HG03159 (cell line): ENCODE measurements at regions not wholly inside any gene's neighbourhood (a gene's known extent, or its start where the extent isn't known, plus 50 kb on each side); places are given as distances from the start of the nearest gene placed in this dataset.

ENCODE experiments used
- ATAC-seq: cut with Tn5 transposase; IDR thresholded peaks from one replicate; pipeline ENCODE4 v1.9.1; 2021; ENCODE audit warnings: mild to moderate bottlenecking, moderate library complexity; ENCODE audit not compliant: unreplicated experiment

DNA sequence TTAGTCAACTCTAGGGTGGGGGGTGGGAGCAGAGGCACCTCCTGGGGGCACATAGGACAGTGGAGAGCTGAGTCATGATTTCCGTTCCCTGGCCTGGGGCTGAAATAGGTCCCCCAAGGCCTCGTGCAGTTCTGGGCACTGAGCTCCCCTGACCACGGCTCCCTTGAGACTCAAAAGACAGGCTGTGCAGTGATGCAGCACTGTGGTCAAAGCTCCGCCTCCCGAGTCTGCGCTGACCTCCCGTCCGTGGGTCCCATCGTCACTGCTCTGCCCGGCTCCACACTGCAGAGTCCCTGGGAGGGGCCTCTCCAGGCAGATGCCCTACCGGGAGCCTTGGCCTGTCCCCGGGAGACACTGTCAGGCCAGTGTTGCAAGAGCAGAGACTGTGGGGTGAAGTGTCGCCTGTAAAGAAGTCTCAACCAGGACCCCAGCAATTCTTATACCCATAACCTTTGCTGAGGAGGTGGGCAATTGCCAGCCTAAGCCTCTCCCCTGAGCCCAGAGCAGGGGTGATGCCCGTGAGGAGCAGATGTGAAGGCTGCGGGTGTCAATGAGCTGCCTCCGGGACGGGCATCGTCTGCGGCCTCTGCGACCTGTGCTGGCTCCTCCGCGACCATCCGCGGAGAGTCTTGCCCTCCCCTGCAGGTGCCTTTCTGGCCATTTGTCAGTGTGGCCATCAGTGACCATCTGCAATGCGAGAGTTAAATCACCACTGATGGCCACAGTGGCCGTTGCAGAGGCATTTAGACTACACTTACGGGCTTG, 877.3 kb downstream of the BRD1 start:
- no peak for ATAC-seq

DNA sequence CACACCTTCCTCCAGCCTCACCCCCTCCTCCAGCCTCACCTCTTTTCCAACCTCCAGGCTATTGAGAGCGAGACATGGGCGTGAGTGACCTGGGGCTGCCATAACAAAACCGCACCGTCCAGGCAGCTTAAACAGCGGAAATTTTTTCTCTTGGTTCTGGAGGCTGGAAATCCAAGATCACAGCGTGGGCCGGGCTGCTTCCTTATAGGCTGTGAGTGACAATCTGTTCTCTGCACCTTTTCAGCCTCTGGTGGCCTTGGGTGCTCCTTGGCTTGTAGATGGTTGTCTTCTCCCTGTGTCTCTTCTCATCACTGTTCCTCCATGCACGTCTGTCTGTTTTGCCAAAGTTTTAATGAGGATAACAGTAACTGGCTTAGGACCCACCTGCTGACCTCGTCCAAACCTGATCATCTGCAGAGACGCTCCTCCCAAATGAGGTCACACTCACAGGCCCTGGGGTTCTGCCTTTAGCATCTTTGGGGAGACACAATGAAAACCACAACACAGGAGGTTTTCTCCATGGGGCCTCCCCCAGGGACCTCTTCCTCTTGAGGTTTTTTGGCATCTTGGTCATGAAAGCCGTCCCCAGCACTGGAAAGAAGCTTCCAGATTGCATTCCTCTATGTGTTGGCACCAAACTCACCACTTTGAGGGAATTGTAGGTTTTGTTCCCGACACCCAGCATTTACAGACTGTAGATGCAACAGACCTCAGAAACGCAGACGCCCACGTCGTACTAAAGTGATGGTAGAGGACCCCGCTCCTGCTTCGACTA, 878.1 kb downstream of the BRD1 start:
- ATAC-seq: no peak

GRCh38 chr22:48948575-48949170, 879.0 kb downstream of the BRD1 start:
- no peak for ATAC-seq

- ATAC-seq: no peak
These were observed 880.0 kb downstream of the BRD1 start for GRCh38 chr22:48947636-48948035.

DNA sequence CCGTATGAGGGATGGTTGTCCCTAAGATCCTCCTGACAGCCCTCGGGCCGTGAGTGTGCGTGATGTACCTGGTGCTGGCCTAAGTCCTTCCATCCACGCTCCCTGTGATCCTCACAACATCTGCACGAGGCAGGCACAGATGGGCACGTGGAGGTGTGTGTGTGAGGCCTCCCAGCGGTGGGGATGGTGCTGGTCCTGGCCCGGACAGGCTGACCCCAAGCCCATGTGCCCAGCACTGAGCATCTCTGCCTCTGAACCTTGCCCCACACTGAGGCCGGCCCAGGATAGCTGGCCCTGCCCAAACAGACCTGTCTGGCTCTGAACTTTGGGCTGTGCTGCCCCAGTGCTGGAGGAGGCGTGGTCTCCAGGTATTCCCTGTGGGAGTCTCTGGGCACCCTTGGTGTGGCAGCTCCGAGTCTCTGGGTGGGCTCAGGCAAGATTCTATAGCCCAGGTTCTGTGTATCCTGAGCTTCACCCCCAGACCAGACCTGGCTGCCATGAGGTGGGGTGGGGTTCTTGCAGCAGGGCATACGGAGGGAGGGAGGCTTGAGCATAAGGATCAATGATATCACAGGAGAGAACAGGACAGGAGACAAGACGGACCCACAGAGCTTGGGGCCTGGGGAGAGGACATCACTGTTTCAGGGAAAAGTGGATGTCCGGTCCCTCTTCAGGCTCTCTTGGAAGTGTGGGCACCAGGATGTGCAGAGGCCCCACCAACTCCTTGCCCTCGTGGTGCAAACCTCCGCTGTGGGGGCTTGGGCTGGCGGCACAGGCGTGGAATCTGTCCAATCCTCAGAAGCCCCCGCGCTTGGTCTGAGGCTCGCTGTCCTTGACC, 881.8 kb downstream of the BRD1 start:
- no peak for ATAC-seq

DNA sequence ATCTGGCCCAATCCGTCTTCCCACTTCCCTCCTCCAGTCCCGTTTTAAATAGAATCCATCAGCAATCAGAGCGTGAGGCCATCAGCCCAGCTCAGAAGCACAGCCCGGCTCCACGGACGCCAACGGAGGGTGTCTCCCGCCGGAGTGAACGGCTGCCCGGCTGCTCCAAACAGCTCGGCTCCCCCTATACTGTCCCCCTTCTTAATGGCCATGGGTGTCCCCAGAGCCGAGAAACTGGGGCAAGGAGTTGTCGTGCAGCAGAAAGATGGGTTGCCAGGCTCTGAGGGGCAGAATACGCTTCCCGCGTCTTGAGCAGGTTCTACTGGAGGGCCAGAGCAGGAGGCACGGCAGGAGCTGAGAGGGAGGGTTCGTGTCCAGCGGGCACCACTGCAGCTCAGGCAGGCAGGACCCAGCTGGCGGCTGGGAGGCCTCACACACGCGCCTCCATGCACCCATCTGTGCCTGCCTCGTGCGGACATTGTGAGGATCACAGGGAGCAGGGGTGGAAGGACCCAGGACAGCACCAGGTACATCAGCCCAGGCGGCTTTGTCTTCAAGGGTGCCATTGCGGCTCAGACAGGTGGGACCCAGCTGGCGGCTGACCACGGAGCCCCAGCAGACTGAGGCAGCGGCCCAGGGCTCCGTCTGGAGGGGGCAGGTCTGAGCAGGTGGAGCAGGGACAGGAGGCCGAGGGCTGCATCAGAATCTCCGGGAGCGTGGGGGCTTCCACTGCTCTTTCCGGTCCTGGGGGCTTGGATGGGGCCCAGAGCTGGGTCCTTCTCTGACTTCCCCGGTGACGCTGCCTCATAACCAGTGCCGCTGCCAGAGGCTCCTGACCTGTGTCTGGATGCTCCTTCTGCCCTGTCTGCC, 882.7 kb downstream of the BRD1 start:
- ATAC-seq: no peak

GRCh38 chr22:48944433-48944750, 883.3 kb downstream of the BRD1 start:
- ATAC-seq: no peak

DNA sequence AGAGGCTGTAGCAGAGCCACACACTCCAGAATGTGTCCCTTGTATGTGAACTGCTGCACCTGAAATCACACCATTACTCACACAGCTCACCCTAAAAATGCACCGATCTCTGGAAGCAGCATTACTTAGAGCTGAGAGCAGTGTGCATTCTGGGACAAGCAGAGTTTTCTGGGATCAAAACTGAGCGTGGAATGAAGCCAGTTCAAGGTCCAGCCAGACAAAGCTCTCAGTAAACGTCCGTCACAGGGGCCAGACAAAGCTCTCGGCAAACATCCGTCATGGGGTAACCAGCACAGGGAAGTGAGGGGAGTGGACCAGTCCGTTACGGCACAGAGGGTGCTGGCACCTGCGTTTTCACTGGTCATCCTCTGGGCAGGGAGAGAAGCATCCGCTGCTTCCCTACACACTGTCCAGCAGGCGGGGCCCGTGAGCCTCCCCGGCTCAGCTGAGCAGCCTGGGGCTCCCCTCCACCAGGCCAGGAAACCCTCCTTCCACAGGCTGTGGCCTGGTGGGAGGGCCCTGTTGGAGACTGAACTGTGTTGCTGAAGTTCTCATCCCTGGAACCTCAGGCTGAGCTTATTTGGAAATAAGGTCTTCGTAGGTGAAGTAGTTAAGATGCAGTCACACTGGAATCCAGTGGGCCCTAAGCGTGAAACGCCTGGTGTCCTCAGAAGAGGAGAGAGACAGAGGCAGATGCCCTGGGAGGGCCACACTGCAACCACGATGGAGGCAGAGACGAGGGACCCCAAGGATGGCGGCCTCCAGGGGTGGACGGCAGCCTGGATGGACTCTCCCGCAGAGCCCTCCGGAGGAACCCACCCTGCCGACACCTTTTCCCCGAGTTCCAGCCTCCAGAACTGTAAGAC, 883.9 kb downstream of the BRD1 start:
- ATAC-seq: no peak

DNA sequence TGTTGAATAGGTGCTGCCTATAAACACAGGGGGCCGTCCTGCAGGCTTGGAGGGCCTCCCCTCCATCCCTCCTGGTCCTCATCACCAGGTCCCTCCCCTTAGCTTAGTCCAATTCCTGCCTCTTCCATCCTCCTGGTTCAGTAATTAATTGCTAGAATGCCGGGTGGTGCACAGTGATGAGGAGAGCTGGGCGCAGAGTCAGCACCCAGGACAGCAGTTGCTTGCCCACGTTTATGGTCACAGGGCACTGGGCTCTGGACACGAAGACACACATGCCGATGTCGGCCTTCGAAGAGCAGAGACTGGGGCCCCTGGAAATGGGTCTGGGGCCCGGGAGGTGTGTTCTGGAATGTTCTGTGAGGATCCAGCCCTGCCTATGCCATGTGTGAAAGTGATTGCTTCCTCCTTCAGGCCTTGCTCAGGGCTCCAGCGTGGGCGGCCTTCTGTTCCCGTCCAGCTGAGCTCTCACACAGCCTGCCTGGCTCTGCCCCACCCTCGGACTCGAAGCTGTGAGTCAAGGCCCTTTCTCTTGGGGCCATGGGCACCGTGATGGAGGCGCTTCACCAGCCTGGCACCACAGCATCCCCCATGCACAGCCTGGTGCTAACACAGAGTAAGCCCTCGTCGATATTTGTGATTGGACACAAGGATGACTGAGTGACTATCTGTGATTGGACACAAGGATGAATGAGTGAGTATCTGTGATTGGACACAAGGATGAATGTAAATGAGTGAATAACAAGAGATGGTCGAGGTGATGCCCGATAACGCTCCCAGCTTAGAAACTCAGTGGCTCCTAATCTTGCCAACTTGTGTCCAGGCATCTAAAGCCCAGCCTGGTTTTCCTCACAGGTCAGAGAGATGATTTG, 884.7 kb downstream of the BRD1 start:
- ATAC-seq: no peak

DNA sequence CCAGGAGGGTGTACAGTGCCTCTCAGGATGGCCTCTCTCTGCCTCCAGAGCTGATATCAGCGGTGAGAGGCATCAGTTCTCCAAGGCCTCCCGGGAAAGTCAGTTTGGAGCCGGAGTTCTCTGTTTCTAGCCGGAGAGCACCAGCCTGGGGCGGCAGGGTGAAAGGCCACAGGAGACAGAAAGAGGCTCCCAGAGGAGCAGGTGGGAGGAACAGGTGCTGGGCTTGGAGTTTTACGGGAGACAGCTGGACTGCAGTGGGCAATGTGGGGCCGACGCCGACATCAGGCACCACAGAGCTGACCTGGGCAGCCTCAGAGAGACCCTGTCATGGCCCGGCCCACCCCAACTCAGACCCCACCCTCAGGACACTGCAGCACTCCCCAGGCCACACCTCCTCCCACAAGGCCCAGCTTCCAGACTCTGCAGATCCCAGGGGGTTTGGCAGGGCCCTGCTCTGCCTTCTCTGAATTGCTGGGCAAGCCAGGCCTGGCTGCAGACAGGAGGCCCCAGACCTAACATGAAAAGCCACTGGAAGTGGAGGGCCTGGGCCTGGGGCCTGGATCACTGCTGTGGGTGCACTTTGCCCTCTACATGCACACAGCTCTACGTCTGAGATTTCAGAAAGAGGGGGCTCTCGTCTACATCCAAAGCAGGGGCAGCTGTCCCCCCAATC, 885.6 kb downstream of the BRD1 start:
- ATAC-seq: no peak

- ATAC-seq: no peak
These were observed 886.4 kb downstream of the BRD1 start for GRCh38 chr22:48941033-48941902.

DNA sequence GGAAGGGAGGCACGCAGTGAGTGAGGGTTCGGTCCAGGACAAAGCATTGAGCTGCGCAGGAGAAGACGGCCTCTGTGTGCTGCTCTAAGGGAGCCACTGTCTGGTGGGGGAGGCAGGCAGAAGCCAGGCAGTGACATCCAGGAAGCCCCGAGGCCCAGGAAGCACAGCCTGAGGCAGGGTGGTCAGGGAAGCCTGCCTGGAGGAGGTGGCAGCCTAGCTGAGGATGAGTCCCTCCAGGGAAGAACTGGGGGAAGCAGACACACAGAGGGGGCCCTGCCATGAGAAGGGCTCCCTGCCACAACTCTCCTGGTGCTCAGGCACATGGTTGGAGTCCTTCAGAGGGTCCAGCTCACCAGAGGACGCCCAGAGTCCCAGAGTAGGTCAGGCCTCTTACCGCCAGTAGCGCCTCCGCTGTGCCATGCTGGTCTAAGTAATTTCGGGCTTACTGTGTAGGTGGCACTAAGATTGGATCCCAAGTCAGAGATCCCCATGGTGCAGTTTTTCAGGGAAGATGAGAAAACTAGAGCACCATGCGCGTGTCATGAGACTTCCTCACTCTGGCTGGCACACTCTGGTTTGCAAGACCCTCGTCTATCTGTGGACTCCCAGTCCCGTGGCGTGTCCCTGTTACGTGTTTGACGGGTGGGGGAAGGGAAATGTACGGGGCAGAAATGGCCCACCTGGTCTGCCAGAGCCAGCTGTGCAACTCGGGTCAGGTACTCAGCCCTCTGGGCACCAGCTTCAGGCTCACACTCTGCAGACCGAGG, 887.2 kb downstream of the BRD1 start:
- ATAC-seq: no peak

GRCh38 chr22:48939441-48940265, 888.0 kb downstream of the BRD1 start:
- ATAC-seq: no peak

- ATAC-seq: no peak
These were observed 888.9 kb downstream of the BRD1 start for GRCh38 chr22:48938741-48939140.

GRCh38 chr22:48937032-48937639, 890.5 kb downstream of the BRD1 start:
- ATAC-seq: no peak
